ENCODE measurements at regions not wholly inside any gene's neighbourhood (a gene's known extent, or its start where the extent isn't known, plus 50 kb on each side); places are given as distances from the start of the nearest gene placed in this dataset.

DNA sequence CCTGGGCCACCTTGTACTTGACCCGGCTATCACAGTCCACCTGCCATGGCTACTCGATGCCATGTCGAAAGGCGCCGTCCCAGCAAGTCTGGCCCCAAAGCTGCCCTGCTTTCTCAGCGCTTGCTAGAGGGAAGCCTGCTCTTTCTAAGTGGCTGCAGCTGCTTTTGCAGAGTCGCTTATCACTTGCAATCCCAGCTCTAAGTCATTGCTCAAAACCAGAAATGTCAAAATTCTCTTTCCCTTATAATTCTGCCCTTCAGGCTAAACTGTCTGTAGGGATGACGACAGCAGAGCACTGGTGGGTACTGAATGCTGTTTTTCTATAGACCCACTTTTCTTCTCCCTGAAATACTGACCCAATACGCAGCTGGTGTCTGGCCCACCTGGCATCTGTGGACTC is 184.2 kb downstream of the ENGASE start:
- no peak overlapping the region for H3K4me3 ChIP-seq (ENCODE audit: low read length)
- DNase-seq (ENCODE audit: low read depth), result no peak
- TF ChIP-seq, protein P1, sequence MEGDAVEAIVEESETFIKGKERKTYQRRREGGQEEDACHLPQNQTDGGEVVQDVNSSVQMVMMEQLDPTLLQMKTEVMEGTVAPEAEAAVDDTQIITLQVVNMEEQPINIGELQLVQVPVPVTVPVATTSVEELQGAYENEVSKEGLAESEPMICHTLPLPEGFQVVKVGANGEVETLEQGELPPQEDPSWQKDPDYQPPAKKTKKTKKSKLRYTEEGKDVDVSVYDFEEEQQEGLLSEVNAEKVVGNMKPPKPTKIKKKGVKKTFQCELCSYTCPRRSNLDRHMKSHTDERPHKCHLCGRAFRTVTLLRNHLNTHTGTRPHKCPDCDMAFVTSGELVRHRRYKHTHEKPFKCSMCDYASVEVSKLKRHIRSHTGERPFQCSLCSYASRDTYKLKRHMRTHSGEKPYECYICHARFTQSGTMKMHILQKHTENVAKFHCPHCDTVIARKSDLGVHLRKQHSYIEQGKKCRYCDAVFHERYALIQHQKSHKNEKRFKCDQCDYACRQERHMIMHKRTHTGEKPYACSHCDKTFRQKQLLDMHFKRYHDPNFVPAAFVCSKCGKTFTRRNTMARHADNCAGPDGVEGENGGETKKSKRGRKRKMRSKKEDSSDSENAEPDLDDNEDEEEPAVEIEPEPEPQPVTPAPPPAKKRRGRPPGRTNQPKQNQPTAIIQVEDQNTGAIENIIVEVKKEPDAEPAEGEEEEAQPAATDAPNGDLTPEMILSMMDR (conservative IDR thresholded peaks at IDR 0.05; ENCODE audit: low read depth, low read length), result no peak

DNA sequence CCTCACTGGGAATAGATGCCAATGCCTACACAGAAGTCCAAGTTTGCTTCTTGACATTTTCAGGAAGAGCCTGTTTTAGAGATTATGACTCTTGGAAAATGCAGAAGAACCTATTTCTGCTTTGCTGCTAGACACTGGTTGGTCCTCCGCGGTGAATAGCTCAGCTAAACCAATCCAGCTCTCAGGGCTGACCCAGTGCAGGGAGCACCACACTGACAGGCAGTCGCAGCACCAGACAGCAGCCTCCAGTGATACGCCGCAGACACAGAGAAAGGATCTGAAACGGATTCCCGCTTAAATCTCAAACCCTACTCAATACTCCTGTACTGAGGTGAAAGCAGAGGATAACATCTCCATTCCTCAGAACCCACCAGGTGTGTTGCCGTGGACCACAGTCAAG is 183.4 kb downstream of the ENGASE start:
- H3K4me3 ChIP-seq (ENCODE audit: low read length), result no peak overlapping the region
- TF ChIP-seq, protein P1 (conservative IDR thresholded peaks at IDR 0.05; ENCODE audit: low read depth, low read length), result no peak

DNA sequence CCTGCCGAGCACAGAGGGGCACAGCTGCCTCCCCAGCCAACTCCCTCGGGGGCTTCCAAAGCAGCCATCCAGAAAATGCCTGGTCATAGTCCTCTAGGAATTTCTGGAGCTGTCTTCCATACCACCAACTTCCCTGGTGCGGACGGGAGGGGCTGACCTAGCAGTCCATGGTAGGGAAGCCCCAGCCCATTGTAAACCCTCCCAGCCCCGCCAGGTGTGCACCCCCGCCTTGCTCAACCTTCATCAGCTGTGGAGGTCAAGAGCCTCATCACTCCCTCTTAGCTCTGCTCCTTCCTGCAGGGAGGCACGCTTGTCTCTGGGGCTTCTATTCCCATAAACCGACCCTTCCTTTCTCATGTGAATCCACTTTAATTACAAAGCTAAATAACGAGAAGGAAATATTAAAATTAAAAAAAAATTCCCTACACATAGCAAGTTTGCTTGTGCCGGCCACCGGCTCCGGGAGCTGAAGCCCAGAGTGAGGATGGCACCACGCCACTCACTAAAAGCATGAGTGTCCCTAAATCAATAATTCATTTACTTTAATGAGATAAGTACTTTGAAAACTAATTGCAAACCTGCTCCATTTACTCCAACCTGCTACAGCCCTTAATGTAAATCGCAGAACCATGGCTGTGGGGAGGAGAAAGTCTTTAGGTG is 181.4 kb downstream of the ENGASE start:
- TF ChIP-seq, protein P1 (conservative IDR thresholded peaks at IDR 0.05; ENCODE audit: low read depth, low read length), result no peak
- no peak for DNase-seq (ENCODE audit: low read depth)
- H3K4me3 ChIP-seq (ENCODE audit: low read length), result no peak overlapping the region

More for the DNA sequence above, 183.4 kb downstream of the ENGASE start:
- DNase-seq (ENCODE audit: low read depth), result no peak

DNA sequence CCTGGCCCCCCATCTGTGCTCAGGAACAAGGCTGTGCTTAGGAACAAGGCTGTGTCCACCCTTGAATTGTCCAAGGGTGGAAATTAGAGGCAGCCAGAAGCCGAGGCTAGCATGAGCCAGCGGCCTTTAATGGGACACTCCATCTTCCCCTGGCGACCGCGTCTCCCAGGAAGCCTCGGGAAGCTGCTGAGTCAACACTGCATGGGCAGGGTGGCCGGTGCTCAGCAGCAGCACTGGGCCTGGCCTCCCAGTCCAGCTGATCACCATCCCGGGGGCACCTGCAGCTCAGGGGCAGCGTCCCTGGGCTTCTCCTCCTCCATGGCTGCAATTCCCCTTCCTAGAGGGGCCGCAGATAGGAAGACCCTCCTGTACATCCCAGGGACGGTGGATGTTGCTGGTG is 180.8 kb downstream of the ENGASE start:
- TF ChIP-seq, protein P1 (conservative IDR thresholded peaks at IDR 0.05; ENCODE audit: low read depth, low read length), result no peak
- no peak for DNase-seq (ENCODE audit: low read depth)
- H3K4me3 ChIP-seq (ENCODE audit: low read length), result no peak overlapping the region

DNA sequence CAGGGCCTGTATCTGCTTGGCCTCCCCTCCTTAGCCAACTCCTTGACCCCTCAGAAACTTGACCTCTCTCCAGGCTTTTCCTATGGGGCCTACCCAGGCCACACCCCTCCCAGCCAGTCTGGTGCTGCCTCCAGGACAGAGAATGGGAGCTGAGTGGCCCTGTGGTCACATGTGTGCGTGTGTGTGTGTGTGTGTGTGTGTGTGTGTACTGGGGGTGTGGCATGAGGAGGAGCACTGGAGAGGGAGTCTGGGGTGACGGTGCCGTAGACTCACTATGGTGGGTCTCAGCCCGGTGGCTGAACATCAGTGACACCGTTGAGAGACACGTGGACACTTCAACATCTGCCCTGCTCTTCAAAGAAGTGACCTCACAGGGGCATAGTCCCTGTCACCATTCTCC is 180.4 kb downstream of the ENGASE start:
- DNase-seq (ENCODE audit: low read depth), result no peak
- H3K4me3 ChIP-seq (ENCODE audit: low read length), result no peak overlapping the region
- TF ChIP-seq, protein P1 (conservative IDR thresholded peaks at IDR 0.05; ENCODE audit: low read depth, low read length), result no peak

DNA sequence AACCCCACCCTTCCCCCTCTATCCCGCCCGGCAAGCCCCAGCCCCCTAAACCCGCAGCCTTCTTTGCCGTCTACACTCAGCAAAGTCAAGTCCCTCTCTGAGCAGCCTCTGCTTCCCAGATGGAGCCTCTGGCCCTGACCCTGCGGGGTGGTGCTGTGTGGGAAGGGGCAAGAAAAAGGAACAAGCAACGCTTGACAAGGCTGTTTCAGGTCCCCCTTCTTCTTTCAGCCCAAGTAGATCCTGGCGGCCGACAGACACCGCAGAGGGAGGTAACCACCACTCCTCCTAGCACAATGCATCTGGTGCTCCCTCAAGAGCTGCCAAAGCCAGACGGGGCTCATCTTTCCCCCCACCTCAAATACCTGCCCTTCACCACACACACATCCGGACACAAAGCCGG is 178.3 kb downstream of the ENGASE start:
- TF ChIP-seq, protein P1 (conservative IDR thresholded peaks at IDR 0.05; ENCODE audit: low read depth, low read length), result no peak
- H3K4me3 ChIP-seq (ENCODE audit: low read length), result no peak overlapping the region
- DNase-seq (ENCODE audit: low read depth), result no peak

DNA sequence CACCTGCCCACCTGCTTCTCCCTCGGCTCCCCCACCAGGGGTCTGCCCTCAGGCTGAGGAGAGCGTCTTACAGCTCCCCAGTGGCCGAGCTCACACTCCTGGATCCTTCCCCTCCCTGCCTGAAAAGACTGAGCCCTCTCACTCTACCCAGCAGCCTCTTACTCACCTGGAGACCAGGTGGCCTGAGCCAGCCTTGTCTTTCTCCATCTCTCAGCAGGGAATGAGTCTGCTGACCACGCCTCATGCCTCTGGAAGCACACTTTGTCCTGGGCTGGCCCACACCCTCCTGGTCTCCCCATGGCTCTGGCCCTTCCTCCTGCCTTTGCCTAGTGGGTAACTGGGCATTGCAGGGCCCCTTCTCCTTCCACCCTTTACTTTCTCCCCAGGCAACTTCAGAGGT is 177.2 kb downstream of the ENGASE start:
- H3K4me3 ChIP-seq (ENCODE audit: low read length), result no peak overlapping the region
- TF ChIP-seq, protein P1 (conservative IDR thresholded peaks at IDR 0.05; ENCODE audit: low read depth, low read length), result no peak
- no peak for DNase-seq (ENCODE audit: low read depth)

Measured in retinal pigment epithelial cell (primary cell).